Fibroblast of skin of left biceps (primary cell): ENCODE measurements at regions not wholly inside any gene's neighbourhood (a gene's known extent, or its start where the extent isn't known, plus 50 kb on each side); places are given as distances from the start of the nearest gene placed in this dataset.
"Not testable (repeated sequence)": the region's sequence is repeated elsewhere in the genome, so short reads cannot be mapped to it uniquely, and the experiment has no call there.

Experiments used
- DNase-seq, 2 experiments: peaks; one replicate each; pipeline ENCODE4 v3.0.0-alpha.2; 2013; ENCODE audit warnings: low read depth in 2 of 2

DNA sequence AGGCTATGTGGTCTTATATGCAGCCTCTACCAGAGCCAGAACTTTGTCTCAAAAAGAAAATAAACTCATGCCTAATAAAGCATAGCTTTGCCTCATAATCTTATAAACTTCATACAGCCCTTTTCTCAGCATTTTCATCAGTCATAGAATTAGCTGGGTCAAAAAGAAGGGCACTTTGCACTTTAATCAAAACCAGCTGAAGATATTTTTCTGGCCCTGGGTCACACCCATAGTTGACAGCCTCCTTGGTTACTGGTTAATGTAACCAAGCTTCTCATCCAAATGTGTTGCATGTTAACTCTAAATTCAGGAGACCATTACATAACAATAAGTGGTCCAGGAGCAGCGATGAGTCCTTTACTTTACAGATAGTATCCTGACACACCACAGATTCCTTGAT, 558.2 kb downstream of the FLRT2 start:
- DNase-seq: no peak

GRCh38 chr14:86087377-86087776, 557.4 kb downstream of the FLRT2 start:
- no peak for DNase-seq

GRCh38 chr14:86086962-86087361, 557.0 kb downstream of the FLRT2 start:
- DNase-seq: no peak

DNA sequence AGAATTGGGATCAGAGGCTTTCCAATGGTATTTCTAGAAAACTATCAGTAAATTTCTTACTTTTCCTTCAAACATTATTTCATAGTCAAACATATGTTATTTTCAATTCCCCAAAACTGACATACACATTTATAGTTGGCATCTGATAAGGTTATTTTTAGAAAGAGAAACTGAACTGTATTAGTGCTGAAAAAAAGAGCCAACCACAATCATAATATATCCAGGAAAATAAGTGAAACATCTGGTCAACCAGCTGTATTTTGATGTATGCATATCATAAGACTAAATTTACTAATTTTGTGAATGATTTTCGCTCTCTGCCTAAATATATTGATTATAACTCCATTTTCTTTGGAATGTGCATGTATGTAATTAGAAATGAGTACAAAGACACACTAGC, 554.2 kb downstream of the FLRT2 start:
- no peak for DNase-seq

- DNase-seq: no peak
Observed at GRCh38 chr14:86083616-86084015, 553.7 kb downstream of the FLRT2 start.

DNA sequence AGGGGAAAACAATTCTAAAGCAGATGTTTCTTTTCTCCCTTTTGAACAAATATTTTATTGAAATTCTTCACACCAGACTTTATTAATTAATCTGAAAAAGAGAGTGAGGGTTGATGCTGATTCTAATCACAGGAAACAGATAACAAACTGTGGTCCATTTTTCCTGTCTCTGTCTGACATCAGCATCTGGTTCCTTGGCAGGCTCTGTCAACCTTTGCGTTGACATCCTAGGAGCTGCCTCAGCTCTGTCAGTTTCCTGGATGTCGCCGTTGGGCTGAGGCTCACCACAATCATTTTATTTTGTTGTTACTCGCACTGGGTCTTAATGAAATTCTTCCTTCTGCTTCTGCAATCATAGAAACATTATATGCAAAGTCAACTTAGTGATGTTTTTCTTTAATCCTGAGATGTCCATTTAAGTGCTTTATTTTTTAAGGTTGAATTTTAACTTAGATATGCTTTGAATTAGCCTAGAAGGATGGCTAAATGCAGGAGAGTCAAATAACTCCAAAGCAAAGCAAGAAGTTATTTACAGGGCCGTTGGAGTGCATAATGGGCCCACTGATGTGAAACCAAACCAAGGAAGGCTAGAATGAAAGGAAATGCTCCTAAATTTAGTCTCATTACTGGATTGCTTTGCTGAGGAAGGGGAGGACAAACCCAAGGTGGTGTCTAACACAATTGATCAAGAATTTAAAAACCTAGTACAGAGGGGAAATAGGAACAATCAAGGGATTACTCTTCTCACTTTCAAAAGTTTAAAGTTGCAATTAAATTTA, 542.4 kb downstream of the FLRT2 start:
- no peak for DNase-seq

DNA sequence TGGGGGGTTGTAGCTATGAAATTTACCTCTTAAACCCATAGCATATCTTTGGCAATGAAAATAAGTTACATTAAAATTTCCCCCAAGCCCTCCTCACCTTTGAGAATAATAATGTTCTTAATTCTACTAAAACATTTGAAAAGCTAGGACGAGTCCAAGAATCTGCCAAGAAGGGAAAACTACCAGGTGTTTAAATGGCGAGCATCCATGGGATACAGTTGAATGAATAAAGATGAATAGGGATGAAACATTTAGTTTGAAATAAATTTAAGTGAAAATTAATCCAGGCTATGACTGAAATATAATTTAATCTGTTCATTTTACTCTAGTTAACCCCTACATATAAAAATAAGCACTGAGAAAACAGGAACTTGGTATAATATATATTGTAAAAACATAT, 536.7 kb downstream of the FLRT2 start:
- DNase-seq: no peak

GRCh38 chr14:86065407-86065806, 535.5 kb downstream of the FLRT2 start:
- no peak for DNase-seq

GRCh38 chr14:86064595-86064994, 534.7 kb downstream of the FLRT2 start:
- DNase-seq: not testable (repeated sequence)

DNA sequence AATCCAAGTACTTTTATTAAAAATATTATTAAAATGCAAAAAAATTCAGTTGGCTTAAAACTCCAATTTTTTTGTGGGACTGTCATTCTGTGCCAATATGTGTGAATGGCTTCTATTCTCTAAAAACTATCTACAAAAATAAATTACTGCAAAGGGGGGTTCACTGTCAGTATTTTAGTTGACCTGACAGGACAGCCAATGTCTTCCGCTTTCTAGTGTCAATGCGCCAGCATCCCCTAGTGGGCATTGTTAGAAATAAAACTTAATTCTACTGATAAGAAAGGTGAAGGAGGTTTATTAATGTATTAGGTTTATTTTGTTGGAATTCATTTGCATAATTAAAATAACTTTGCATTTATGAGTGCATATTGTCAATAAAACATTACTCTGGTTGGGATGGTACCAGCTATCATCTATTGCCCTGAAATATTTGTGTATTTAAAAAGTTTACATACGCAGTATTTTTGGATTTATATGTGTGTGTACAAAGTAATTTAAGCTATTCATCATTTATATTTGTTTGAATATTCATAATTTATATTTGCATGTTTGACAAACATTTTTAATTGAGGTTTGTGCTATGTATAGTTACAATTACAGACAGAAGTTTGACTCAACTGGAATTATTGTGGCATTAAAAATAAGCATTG, 527.2 kb downstream of the FLRT2 start:
- DNase-seq: no peak

- no peak for DNase-seq
Observed at GRCh38 chr14:86055512-86056075, 525.6 kb downstream of the FLRT2 start.

DNA sequence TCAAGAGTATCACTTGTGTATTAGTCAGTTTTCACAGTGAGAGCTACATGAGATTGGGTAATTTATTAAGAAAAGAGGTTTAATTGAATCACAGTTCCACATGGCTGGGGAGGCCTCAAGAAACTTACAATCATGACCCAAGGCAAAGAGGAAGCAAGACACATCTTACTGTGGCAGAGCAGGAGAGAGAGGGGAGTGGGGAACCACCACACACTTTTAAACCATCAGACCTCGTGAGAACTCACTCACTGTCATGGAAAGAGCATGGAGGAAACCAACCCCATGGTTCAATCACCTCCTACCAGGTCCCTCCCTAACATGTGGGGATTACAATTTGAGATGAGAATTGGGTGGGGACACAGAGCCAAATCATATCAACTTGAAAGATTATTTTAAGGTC, 522.9 kb downstream of the FLRT2 start:
- DNase-seq: no peak

- no peak for DNase-seq
Observed at GRCh38 chr14:86050757-86051156, 520.8 kb downstream of the FLRT2 start.

- no peak for DNase-seq
Observed at GRCh38 chr14:86050072-86050683, 520.2 kb downstream of the FLRT2 start.

GRCh38 chr14:86039176-86039575, 509.2 kb downstream of the FLRT2 start:
- DNase-seq: no peak

DNA sequence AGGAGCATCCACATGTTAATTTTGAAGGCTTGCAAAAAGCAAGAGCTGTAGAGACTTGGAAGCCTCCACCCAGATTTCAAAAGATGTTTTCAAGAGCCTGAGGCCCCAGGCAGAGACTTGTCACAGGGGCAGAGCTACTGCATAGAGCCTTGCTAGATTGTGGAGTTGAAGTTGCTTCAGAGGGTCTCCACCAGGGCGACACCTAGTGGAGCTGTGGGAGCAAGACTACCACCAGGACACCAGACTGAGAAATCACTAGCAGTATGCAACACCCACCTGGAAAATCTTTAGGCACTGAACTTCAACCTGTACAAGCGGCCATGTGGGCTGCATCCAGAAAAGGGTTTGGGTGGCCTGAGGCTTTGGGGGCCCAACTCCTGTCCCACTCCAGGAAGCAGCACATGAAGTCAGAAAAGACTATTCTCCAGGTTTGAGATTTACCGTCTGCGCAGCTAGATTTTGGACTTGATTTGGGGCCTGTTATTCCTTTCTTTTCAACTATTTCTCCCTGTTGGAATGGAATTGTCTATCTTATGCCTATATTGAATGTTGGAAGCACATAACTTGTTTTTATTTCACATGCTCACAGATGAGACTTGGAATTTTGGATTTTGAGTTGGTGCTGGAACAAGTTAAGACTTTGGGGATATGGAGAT, 508.6 kb downstream of the FLRT2 start:
- no peak for DNase-seq

GRCh38 chr14:86035882-86036281, 505.9 kb downstream of the FLRT2 start:
- DNase-seq: no peak

GRCh38 chr14:86027990-86028389, 498.0 kb downstream of the FLRT2 start:
- no peak for DNase-seq

DNA sequence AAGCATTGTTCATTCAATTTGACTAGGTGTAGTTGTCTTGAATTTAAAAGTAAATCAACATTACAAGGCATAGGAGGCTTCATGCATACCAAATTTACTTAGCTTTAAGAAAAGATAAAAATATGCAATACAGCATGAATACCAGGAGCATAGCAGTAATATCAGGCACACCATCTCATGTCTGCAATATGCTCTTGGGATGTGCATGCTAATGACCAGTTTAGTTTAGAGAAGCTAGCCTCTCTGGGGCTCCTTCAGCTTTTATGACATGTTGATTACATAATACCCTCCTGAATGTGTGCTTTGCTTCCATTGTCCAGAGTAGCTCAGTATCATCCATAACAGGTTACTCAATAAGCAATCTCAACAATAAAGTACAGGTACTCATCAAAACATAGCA, 497.2 kb downstream of the FLRT2 start:
- no peak for DNase-seq

GRCh38 chr14:86022031-86022629, 492.2 kb downstream of the FLRT2 start:
- peak; percentile 68 to 76 for DNase-seq

GRCh38 chr14:86020841-86021240, 490.9 kb downstream of the FLRT2 start:
- DNase-seq: no peak

DNA sequence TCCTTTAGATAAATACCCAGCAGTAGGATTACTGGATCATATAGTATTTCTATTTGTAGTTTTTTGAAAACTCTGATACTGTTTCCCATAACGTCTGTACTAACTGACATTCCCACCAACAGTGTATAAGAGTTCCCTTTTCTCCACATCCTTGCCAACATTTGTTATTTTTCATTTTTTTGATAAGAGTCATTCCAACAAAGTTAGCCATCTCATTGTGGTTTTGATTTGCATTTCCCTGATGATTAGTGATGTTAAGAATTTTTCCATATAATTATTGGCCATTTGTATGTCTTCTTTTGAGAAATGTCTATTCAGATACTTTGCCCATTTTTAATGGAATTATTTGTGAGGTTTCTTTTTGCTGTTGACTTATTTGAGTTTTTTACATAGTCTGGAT, 486.0 kb downstream of the FLRT2 start:
- peak; percentile 41 to 53 for DNase-seq
